ENCODE measurements at regions not wholly inside any gene's neighbourhood (a gene's known extent, or its start where the extent isn't known, plus 50 kb on each side); places are given as distances from the start of the nearest gene placed in this dataset.

- TF ChIP-seq CTCF (conservative IDR thresholded peaks at IDR 0.05; ENCODE audit: low read depth, low read length) (no peak), MAFK (IDR thresholded peaks at IDR 0.05; ENCODE audit: low read depth, low read length) (no peak)
These were observed 197.1 kb downstream of the KCNJ2 start for GRCh38 chr17:70366386-70366785.

Data from IMR-90 (cell line).